Panc1 (cell line): ENCODE measurements at regions not wholly inside any gene's neighbourhood (a gene's known extent, or its start where the extent isn't known, plus 50 kb on each side); places are given as distances from the start of the nearest gene placed in this dataset.

Experiments
- ATAC-seq: fragments of 200-7000 bp; cut with Tn5 transposase; 2 replicates; pipeline ENCODE4 v1.9.1; 2020; ENCODE audit warnings: mild to moderate bottlenecking, moderate library complexity
- BruUV-seq: library from RNA; stranded (reverse); fragments of 400-500 nt; replicated peaks from 2 replicates; lab custom pipeline; 2021; lab: Mats Ljungman, UMichigan
- CTCF ChIA-PET: fragments of 300-600 bp; sonication (Branson Sonifier 250); formaldehyde crosslinking; loops from one replicate; lab custom pipeline; 2022; ENCODE audit warnings: antibody characterized with exemption; lab: Charles Lee
- POLR2A ChIA-PET: fragments of 300-600 bp; sonication (Branson Sonifier 250); formaldehyde crosslinking; loops from one replicate; lab custom pipeline; 2022; ENCODE audit warnings: antibody characterized with exemption; lab: Charles Lee
- DNase-seq: peaks from one replicate; pipeline ENCODE4 v3.0.0-alpha.2; 2010; ENCODE audit warnings: low read depth, low spot score
- H3K27ac ChIP-seq: 2 replicates; pipeline ENCODE4 v1.5.1; 2011; ENCODE audit warnings: mild to moderate bottlenecking, low read length, inconsistent platforms
- H3K27me3 ChIP-seq: fragments of 200-500 bp; sonication (Bioruptor generic); 2 replicates; pipeline ENCODE4 v1.6.0; 2014; ENCODE audit warnings: low read length, inconsistent platforms; ENCODE audit not compliant: control insufficient read depth, insufficient read depth
- H3K36me3 ChIP-seq: fragments of 200-500 bp; sonication (Bioruptor generic); 2 replicates; pipeline ENCODE4 v1.5.1; 2014; ENCODE audit warnings: inconsistent platforms, mild to moderate bottlenecking, low read length, moderate library complexity; ENCODE audit not compliant: control insufficient read depth, insufficient read depth
- H3K4me1 ChIP-seq: 2 replicates; pipeline ENCODE4 v1.5.1; 2011; ENCODE audit warnings: inconsistent platforms, mild to moderate bottlenecking, low read length, moderate library complexity; ENCODE audit not compliant: control insufficient read depth, insufficient read depth
- H3K4me3 ChIP-seq, 2 experiments: 2 replicates each; pipeline ENCODE4 v1.5.1; 2011 to 2012; ENCODE audit warnings: low read depth in 2 of 2, low read length in 2 of 2, mild to moderate bottlenecking in 2 of 2, inconsistent platforms in 1 of 2, moderate library complexity in 1 of 2
- H3K9me3 ChIP-seq: fragments of 200-500 bp; sonication (Bioruptor generic); 2 replicates; pipeline ENCODE4 v1.5.1; 2014; ENCODE audit warnings: low read depth, mild to moderate bottlenecking, inconsistent platforms, low read length, moderate library complexity; ENCODE audit not compliant: control insufficient read depth, insufficient read depth
- CTCF ChIP-seq: fragments of 450-650 bp; IDR thresholded peaks from 2 replicates; pipeline ENCODE4 v1.5.1; 2017; ENCODE audit warnings: mild to moderate bottlenecking
- POLR2AphosphoS5 ChIP-seq: IDR thresholded peaks from 2 replicates; pipeline ENCODE4 v1.6.1; 2012; ENCODE audit warnings: mild to moderate bottlenecking, low read depth, low read length, moderate library complexity
- REST ChIP-seq, 2 experiments: IDR thresholded peaks; 2 replicates each; pipeline ENCODE4 v1.6.1; 2011 to 2012; ENCODE audit warnings: low read depth in 2 of 2, control low read depth in 1 of 2, low read length in 1 of 2, mild to moderate bottlenecking in 1 of 2, moderate library complexity in 1 of 2; ENCODE audit not compliant: insufficient read depth in 1 of 2
- SIN3A ChIP-seq: IDR thresholded peaks from 2 replicates; pipeline ENCODE4 v1.6.1; 2012; ENCODE audit warnings: low read depth, mild to moderate bottlenecking, low read length, moderate library complexity, borderline replicate concordance; ENCODE audit not compliant: insufficient read depth
- TCF7L2 ChIP-seq: IDR thresholded peaks from 2 replicates; pipeline ENCODE4 v1.6.1; 2011; ENCODE audit warnings: mild to moderate bottlenecking, low read depth, low read length, inconsistent platforms
- in situ Hi-C: cut with HindIII; loops from 2 replicates; pipeline ENCODE4 v1.10.0; 2016; ENCODE audit warnings: low sequenced_read_pairs, low pct_unique_long_range_greater_than_20kb
- intact Hi-C: fragments of 100-400 bp; cut with micrococcal nuclease; formaldehyde crosslinking; loops from one replicate; pipeline ENCODE4 v1.10.0; 2022; ENCODE audit not compliant: unreplicated experiment

GRCh38 chr6:48961781-48962415, 501.2 kb downstream of the MMUT start:
- ATAC-seq (no peak), DNase-seq (no peak)
- CTCF ChIA-PET: interaction anchor here (0.6 kb wide), 1 partner anchor 128 kb away, joined by 4 read pairs; no protein-coding TSS in a partner anchor
- no peak overlapping the region for H3K4me3 ChIP-seq
- TF ChIP-seq SIN3A: no peak
- no peak for TF ChIP-seq TCF7L2
- no peak for TF ChIP-seq REST (IDR thresholded peaks at IDR 0.05; ENCODE audit: insufficient read depth in 1 of 2, low read depth in 2 of 2, low read length in 1 of 2)
- no peak for TF ChIP-seq CTCF
- TF ChIP-seq POLR2AphosphoS5: no peak
- no peaks in the 10 kb centered on the region for H3K36me3 ChIP-seq
- no peaks in the 10 kb centered on the region for H3K9me3 ChIP-seq
- no TSS peak for BruUV-seq
- in situ Hi-C loops: no loop called here
- POLR2A ChIA-PET: no interaction called here
- H3K27ac ChIP-seq: no peak overlapping the region
- intact Hi-C loops: no loop called here
- H3K4me1 ChIP-seq: no peaks in the 10 kb centered on the region
- no peaks in the 10 kb centered on the region for H3K27me3 ChIP-seq

GRCh38 chr6:48959251-48960060, 503.6 kb downstream of the MMUT start:
- H3K27me3 ChIP-seq: no peaks in the 10 kb centered on the region
- no peaks in the 10 kb centered on the region for H3K36me3 ChIP-seq
- CTCF ChIA-PET: no interaction called here
- ATAC-seq: no peak
- BruUV-seq: no TSS peak
- TF ChIP-seq TCF7L2: no peak
- no peak for TF ChIP-seq SIN3A
- TF ChIP-seq POLR2AphosphoS5: no peak
- no peak for TF ChIP-seq CTCF
- TF ChIP-seq REST (IDR thresholded peaks at IDR 0.05; ENCODE audit: insufficient read depth in 1 of 2, low read depth in 2 of 2, low read length in 1 of 2): no peak
- intact Hi-C loops: no loop called here
- DNase-seq: no peak
- H3K4me3 ChIP-seq: no peak overlapping the region
- H3K9me3 ChIP-seq: no peaks in the 10 kb centered on the region
- H3K4me1 ChIP-seq: no peaks in the 10 kb centered on the region
- H3K27ac ChIP-seq: no peak overlapping the region
- in situ Hi-C loops: no loop called here
- POLR2A ChIA-PET: no interaction called here
